ENCODE measurements at regions not wholly inside any gene's neighbourhood (a gene's known extent, or its start where the extent isn't known, plus 50 kb on each side); places are given as distances from the start of the nearest gene placed in this dataset.

GRCh38 chr4:79107014-79107413, 167.8 kb upstream of the PAQR3 start:
- Histone ChIP-seq H3K4me1 (ENCODE audit: insufficient read depth, low read length) (no peaks in the 10 kb centered on the region), H4K20me1 (ENCODE audit: control insufficient read depth, insufficient read depth, insufficient read length) (no peaks in the 10 kb centered on the region), H2BK120ac (ENCODE audit: low read depth, low read length, poor library complexity, severe bottlenecking) (no peak overlapping the region), H2BK12ac (ENCODE audit: insufficient read length, low read depth, low read length) (no peak overlapping the region), H3K79me2 (ENCODE audit: insufficient read depth, low read length) (no peaks in the 10 kb centered on the region), H2BK20ac (ENCODE audit: low read depth, low read length, poor library complexity, severe bottlenecking) (no peak overlapping the region), H2BK15ac (ENCODE audit: low read depth, low read length) (no peak overlapping the region), H3T11ph (ENCODE audit: low read length) (no peak overlapping the region), H3K4me2 (ENCODE audit: insufficient read depth, insufficient read length, low read length) (no peak overlapping the region), H3K18ac (ENCODE audit: insufficient read length, low read depth, low read length) (no peak overlapping the region), H4K5ac (ENCODE audit: insufficient read length, low read depth, low read length) (no peak overlapping the region), H4K91ac (ENCODE audit: insufficient read length, low read depth, low read length) (no peak overlapping the region), H2AFZ (ENCODE audit: low read length) (no peak overlapping the region), H3K56ac (ENCODE audit: insufficient read length, low read depth, low read length) (no peak overlapping the region), H4K8ac (replicated peaks; ENCODE audit: insufficient read length, low read depth, low read length) (no peak overlapping the region), H3K23me2 (ENCODE audit: insufficient read length, low read depth, low read length, poor library complexity, severe bottlenecking) (no peaks in the 10 kb centered on the region), H3K4ac (ENCODE audit: low read depth, low read length) (no peak overlapping the region), H3K9ac (ENCODE audit: extremely low read depth, insufficient read length, low read length) (no peak overlapping the region), H3K23ac (ENCODE audit: insufficient read length, low read depth, low read length) (no peak overlapping the region), H3K79me1 (ENCODE audit: insufficient read depth, low read depth, low read length, poor library complexity, severe bottlenecking) (no peaks in the 10 kb centered on the region), H3K27me3 (ENCODE audit: insufficient read depth, low read length) (no peaks in the 10 kb centered on the region), H3K9me3 (ENCODE audit: control insufficient read depth, low read depth, low read length) (no peaks in the 10 kb centered on the region), H2AK5ac (ENCODE audit: insufficient read length, low read length) (no peak overlapping the region), H3K27ac (ENCODE audit: insufficient read length, low read depth, low read length) (no peak overlapping the region), H2BK5ac (ENCODE audit: insufficient read length, low read length) (no peak overlapping the region), H3K14ac (ENCODE audit: insufficient read depth, low read length) (no peak overlapping the region)
- no peak overlapping the region for H3K27ac Mint-ChIP-seq
- peaks cover 0 to 3% of the 10 kb centered on the region in 2 experiments; a peak in 3 of 5 replicates for H3K9me3 Mint-ChIP-seq
- no peak for DNase-seq
- H3K4me1 Mint-ChIP-seq: peaks cover 5 to 9% of the 10 kb centered on the region in 2 experiments; a peak in 3 of 4 replicates
- WGBS (ENCODE audit: extremely low coverage, insufficient read length, low lambda C conversion rate): no CpG with 5 or more reads among the region's 1 CpG
- no peaks in the 10 kb centered on the region for H3K27me3 Mint-ChIP-seq (ENCODE audit: low read depth)
- H3K4me3 Mint-ChIP-seq: no peak overlapping the region
- no peak for TF ChIP-seq CTCF (conservative IDR thresholded peaks at IDR 0.05)
- H3K36me3 Mint-ChIP-seq (ENCODE audit: insufficient read depth in 1 of 3, low read depth in 3 of 3): no peaks in the 10 kb centered on the region; a peak in 2 of 7 replicates

Data from H9 (cell line).